ENCODE measurements at regions not wholly inside any gene's neighbourhood (a gene's known extent, or its start where the extent isn't known, plus 50 kb on each side); places are given as distances from the start of the nearest gene placed in this dataset.

GRCh38 chr10:28149746-28150145 lies 150.9 kb upstream of the ODAD2 start:
- TF ChIP-seq CTCF (conservative IDR thresholded peaks at IDR 0.05; ENCODE audit: low read depth, low read length) = no peak
- no peak overlapping the region for H3K27ac ChIP-seq
- no peaks in the 10 kb centered on the region for H3K36me3 ChIP-seq (ENCODE audit: insufficient read depth)

GRCh38 chr10:28147706-28148105 lies 148.8 kb upstream of the ODAD2 start:
- Histone ChIP-seq H3K79me2 (ENCODE audit: insufficient read depth, low read depth) (no peaks in the 10 kb centered on the region), H3K4me3 (IDR thresholded peaks at IDR 0.05; ENCODE audit: insufficient read depth, low read depth, low read length) (no peak overlapping the region), H3K27ac (no peak overlapping the region), H3K9ac (no peak overlapping the region), H3K4me1 (ENCODE audit: low read depth, poor library complexity, severe bottlenecking) (no peaks in the 10 kb centered on the region), H3K36me3 (ENCODE audit: insufficient read depth) (no peaks in the 10 kb centered on the region), H3K27me3 (ENCODE audit: insufficient read depth, low read depth) (no peaks in the 10 kb centered on the region), H3K4me2 (no peak overlapping the region), H4K20me1 (ENCODE audit: insufficient read depth) (no peaks in the 10 kb centered on the region), H2AFZ (ENCODE audit: low read depth) (no peak overlapping the region)
- TF ChIP-seq CTCF (conservative IDR thresholded peaks at IDR 0.05; ENCODE audit: low read depth, low read length) = no peak

More at GRCh38 chr10:28149746-28150145, 150.9 kb upstream of the ODAD2 start:
- Histone ChIP-seq H3K79me2 (ENCODE audit: insufficient read depth, low read depth) (no peaks in the 10 kb centered on the region), H3K4me3 (IDR thresholded peaks at IDR 0.05; ENCODE audit: insufficient read depth, low read depth, low read length) (no peak overlapping the region), H3K27me3 (ENCODE audit: insufficient read depth, low read depth) (no peaks in the 10 kb centered on the region), H2AFZ (ENCODE audit: low read depth) (no peak overlapping the region), H3K4me2 (no peak overlapping the region), H3K9ac (no peak overlapping the region), H3K4me1 (ENCODE audit: low read depth, poor library complexity, severe bottlenecking) (no peaks in the 10 kb centered on the region), H4K20me1 (ENCODE audit: insufficient read depth) (no peaks in the 10 kb centered on the region)

GRCh38 chr10:28139138-28139537 lies 140.3 kb upstream of the ODAD2 start:
- no peaks in the 10 kb centered on the region for H4K20me1 ChIP-seq (ENCODE audit: insufficient read depth)
- no peak for TF ChIP-seq CTCF (conservative IDR thresholded peaks at IDR 0.05; ENCODE audit: low read depth, low read length)
- no peaks in the 10 kb centered on the region for H3K27me3 ChIP-seq (ENCODE audit: insufficient read depth, low read depth)
- H3K79me2 ChIP-seq (ENCODE audit: insufficient read depth, low read depth) = no peaks in the 10 kb centered on the region
- no peak overlapping the region for H3K9ac ChIP-seq
- H3K36me3 ChIP-seq (ENCODE audit: insufficient read depth) = no peaks in the 10 kb centered on the region
- no peak overlapping the region for H3K27ac ChIP-seq
- H3K4me2 ChIP-seq = no peak overlapping the region
- no peaks in the 10 kb centered on the region for H3K4me1 ChIP-seq (ENCODE audit: low read depth, poor library complexity, severe bottlenecking)
- no peak overlapping the region for H3K4me3 ChIP-seq (IDR thresholded peaks at IDR 0.05; ENCODE audit: insufficient read depth, low read depth, low read length)
- H2AFZ ChIP-seq (ENCODE audit: low read depth) = no peak overlapping the region

GRCh38 chr10:28137907-28138880 lies 139.3 kb upstream of the ODAD2 start:
- Histone ChIP-seq H3K4me1 (ENCODE audit: low read depth, poor library complexity, severe bottlenecking) (no peaks in the 10 kb centered on the region), H3K36me3 (ENCODE audit: insufficient read depth) (no peaks in the 10 kb centered on the region), H3K79me2 (ENCODE audit: insufficient read depth, low read depth) (no peaks in the 10 kb centered on the region), H3K27me3 (ENCODE audit: insufficient read depth, low read depth) (no peaks in the 10 kb centered on the region), H3K27ac (no peak overlapping the region), H2AFZ (ENCODE audit: low read depth) (no peak overlapping the region), H3K9ac (no peak overlapping the region), H3K4me2 (no peak overlapping the region), H3K4me3 (IDR thresholded peaks at IDR 0.05; ENCODE audit: insufficient read depth, low read depth, low read length) (no peak overlapping the region), H4K20me1 (ENCODE audit: insufficient read depth) (no peaks in the 10 kb centered on the region)
- TF ChIP-seq CTCF (conservative IDR thresholded peaks at IDR 0.05; ENCODE audit: low read depth, low read length) = no peak

Data from KMS-11 (cell line).